ENCODE measurements at regions not wholly inside any gene's neighbourhood (a gene's known extent, or its start where the extent isn't known, plus 50 kb on each side); places are given as distances from the start of the nearest gene placed in this dataset.

DNA sequence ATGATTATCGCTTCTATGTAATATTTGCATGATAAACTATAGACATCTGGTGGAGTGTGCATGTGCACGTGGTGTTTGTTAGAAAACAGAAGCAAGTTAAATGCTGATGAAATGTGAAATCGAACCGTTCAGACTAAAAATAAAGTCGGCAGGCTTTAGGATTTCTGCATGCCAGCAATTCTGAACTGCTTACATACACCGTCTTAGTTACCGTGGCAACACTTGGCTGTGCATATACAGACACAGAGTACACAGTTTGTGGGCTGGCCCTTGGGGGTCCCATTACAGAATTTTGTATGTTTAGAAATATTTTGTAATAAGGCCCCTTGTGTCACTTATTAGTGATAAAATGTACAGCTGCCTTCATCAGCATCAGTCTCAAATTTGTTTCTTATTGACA is 605.5 kb downstream of the RBFOX1 start:
- Histone ChIP-seq H3K4me1 (ENCODE audit: control insufficient read depth in 2 of 2, insufficient read depth in 2 of 2, low read length in 2 of 2) (no peaks in the 10 kb centered on the region), H3K9me3 (ENCODE audit: control insufficient read depth in 2 of 2, low read length in 2 of 2) (no peaks in the 10 kb centered on the region), H3K27me3 (ENCODE audit: control insufficient read depth in 2 of 2, insufficient read depth in 2 of 2, low read length in 2 of 2) (no peaks in the 10 kb centered on the region), H3K4me3 (ENCODE audit: low read length in 2 of 2) (no peak overlapping the region), H3K36me3 (ENCODE audit: control insufficient read depth in 2 of 2, insufficient read depth in 2 of 2, low read length in 2 of 2) (no peaks in the 10 kb centered on the region), H3K27ac (ENCODE audit: low read depth in 2 of 2, low read length in 2 of 2) (no peak overlapping the region), H3K9ac (ENCODE audit: low read depth in 1 of 2, low read length in 2 of 2) (no peak overlapping the region)

- no peaks in the 10 kb centered on the region for H3K9me3 ChIP-seq (ENCODE audit: control insufficient read depth in 2 of 2, low read length in 2 of 2)
- H3K27ac ChIP-seq (ENCODE audit: low read depth in 2 of 2, low read length in 2 of 2), result no peak overlapping the region
- H3K4me3 ChIP-seq (ENCODE audit: low read length in 2 of 2), result no peak overlapping the region
- H3K9ac ChIP-seq (ENCODE audit: low read depth in 1 of 2, low read length in 2 of 2), result no peak overlapping the region
- H3K36me3 ChIP-seq (ENCODE audit: control insufficient read depth in 2 of 2, insufficient read depth in 2 of 2, low read length in 2 of 2), result no peaks in the 10 kb centered on the region
- no peaks in the 10 kb centered on the region for H3K27me3 ChIP-seq (ENCODE audit: control insufficient read depth in 2 of 2, insufficient read depth in 2 of 2, low read length in 2 of 2)
- H3K4me1 ChIP-seq (ENCODE audit: control insufficient read depth in 2 of 2, insufficient read depth in 2 of 2, low read length in 2 of 2), result no peaks in the 10 kb centered on the region
These were observed 588.7 kb downstream of the RBFOX1 start for GRCh38 chr16:7921345-7921744.

- Histone ChIP-seq H3K4me3 (ENCODE audit: low read length in 2 of 2) (no peak overlapping the region), H3K27me3 (ENCODE audit: control insufficient read depth in 2 of 2, insufficient read depth in 2 of 2, low read length in 2 of 2) (no peaks in the 10 kb centered on the region), H3K9me3 (ENCODE audit: control insufficient read depth in 2 of 2, low read length in 2 of 2) (no peaks in the 10 kb centered on the region), H3K4me1 (ENCODE audit: control insufficient read depth in 2 of 2, insufficient read depth in 2 of 2, low read length in 2 of 2) (no peaks in the 10 kb centered on the region), H3K27ac (ENCODE audit: low read depth in 2 of 2, low read length in 2 of 2) (no peak overlapping the region), H3K9ac (ENCODE audit: low read depth in 1 of 2, low read length in 2 of 2) (no peak overlapping the region), H3K36me3 (ENCODE audit: control insufficient read depth in 2 of 2, insufficient read depth in 2 of 2, low read length in 2 of 2) (no peaks in the 10 kb centered on the region)
These were observed 587.1 kb downstream of the RBFOX1 start for GRCh38 chr16:7919782-7920181.

GRCh38 chr16:7914748-7915147 is 582.1 kb downstream of the RBFOX1 start:
- no peak overlapping the region for H3K9ac ChIP-seq (ENCODE audit: low read depth in 1 of 2, low read length in 2 of 2)
- no peak overlapping the region for H3K4me3 ChIP-seq (ENCODE audit: low read length in 2 of 2)
- no peaks in the 10 kb centered on the region for H3K9me3 ChIP-seq (ENCODE audit: control insufficient read depth in 2 of 2, low read length in 2 of 2)
- no peaks in the 10 kb centered on the region for H3K36me3 ChIP-seq (ENCODE audit: control insufficient read depth in 2 of 2, insufficient read depth in 2 of 2, low read length in 2 of 2)
- H3K4me1 ChIP-seq (ENCODE audit: control insufficient read depth in 2 of 2, insufficient read depth in 2 of 2, low read length in 2 of 2), result no peaks in the 10 kb centered on the region
- H3K27ac ChIP-seq (ENCODE audit: low read depth in 2 of 2, low read length in 2 of 2), result no peak overlapping the region
- no peaks in the 10 kb centered on the region for H3K27me3 ChIP-seq (ENCODE audit: control insufficient read depth in 2 of 2, insufficient read depth in 2 of 2, low read length in 2 of 2)

DNA sequence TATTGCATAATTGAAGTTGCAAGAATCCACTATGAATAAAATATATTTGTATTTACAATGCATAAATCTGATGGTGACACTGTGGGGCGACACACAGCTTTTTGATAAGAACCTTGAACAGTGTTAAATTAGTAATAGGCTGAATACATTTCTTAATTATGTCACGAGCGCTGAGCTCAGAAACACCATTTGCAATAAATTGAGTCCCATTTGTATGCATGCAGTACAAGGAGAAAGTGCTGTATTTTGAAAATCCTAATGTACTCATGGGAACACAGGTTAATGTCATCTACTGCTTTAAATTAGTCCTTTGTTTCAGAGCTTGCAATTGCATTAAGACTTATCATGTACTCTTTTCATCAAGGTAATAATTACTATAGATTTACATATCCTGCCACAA is 579.5 kb downstream of the RBFOX1 start:
- Histone ChIP-seq H3K36me3 (ENCODE audit: control insufficient read depth in 2 of 2, insufficient read depth in 2 of 2, low read length in 2 of 2) (no peaks in the 10 kb centered on the region), H3K9me3 (ENCODE audit: control insufficient read depth in 2 of 2, low read length in 2 of 2) (no peaks in the 10 kb centered on the region), H3K4me3 (ENCODE audit: low read length in 2 of 2) (no peak overlapping the region), H3K9ac (ENCODE audit: low read depth in 1 of 2, low read length in 2 of 2) (no peak overlapping the region), H3K27ac (ENCODE audit: low read depth in 2 of 2, low read length in 2 of 2) (no peak overlapping the region), H3K27me3 (ENCODE audit: control insufficient read depth in 2 of 2, insufficient read depth in 2 of 2, low read length in 2 of 2) (no peaks in the 10 kb centered on the region), H3K4me1 (ENCODE audit: control insufficient read depth in 2 of 2, insufficient read depth in 2 of 2, low read length in 2 of 2) (no peaks in the 10 kb centered on the region)

DNA sequence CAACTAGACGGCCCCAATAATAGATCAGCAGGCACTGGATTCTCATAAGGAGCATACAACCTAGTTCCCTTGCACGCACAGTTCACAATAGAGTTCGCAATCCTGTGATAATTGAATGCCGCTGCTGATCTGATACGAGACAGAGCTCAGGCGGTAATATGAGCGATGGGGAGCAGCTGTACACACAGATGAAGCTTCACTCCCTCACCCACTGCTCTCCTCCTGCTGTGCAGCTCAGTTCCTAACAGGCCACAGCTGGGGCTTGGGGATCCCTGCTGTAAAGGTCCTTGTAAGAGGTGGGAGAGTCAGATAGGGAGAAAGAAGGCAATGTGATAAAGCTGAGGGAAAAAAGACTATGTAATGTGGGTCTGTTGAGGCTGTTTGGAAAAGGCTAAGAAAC is 577.5 kb downstream of the RBFOX1 start:
- Histone ChIP-seq H3K9me3 (ENCODE audit: control insufficient read depth in 2 of 2, low read length in 2 of 2) (peaks cover 0 to 2% of the 10 kb centered on the region in 2 donors), H3K9ac (ENCODE audit: low read depth in 1 of 2, low read length in 2 of 2) (no peak overlapping the region), H3K4me3 (ENCODE audit: low read length in 2 of 2) (no peak overlapping the region), H3K4me1 (ENCODE audit: control insufficient read depth in 2 of 2, insufficient read depth in 2 of 2, low read length in 2 of 2) (no peaks in the 10 kb centered on the region), H3K27me3 (ENCODE audit: control insufficient read depth in 2 of 2, insufficient read depth in 2 of 2, low read length in 2 of 2) (no peaks in the 10 kb centered on the region), H3K36me3 (ENCODE audit: control insufficient read depth in 2 of 2, insufficient read depth in 2 of 2, low read length in 2 of 2) (no peaks in the 10 kb centered on the region), H3K27ac (ENCODE audit: low read depth in 2 of 2, low read length in 2 of 2) (no peak overlapping the region)

GRCh38 chr16:7888411-7888810 is 555.8 kb downstream of the RBFOX1 start:
- H3K9me3 ChIP-seq (ENCODE audit: control insufficient read depth in 2 of 2, low read length in 2 of 2), result no peaks in the 10 kb centered on the region
- no peaks in the 10 kb centered on the region for H3K36me3 ChIP-seq (ENCODE audit: control insufficient read depth in 2 of 2, insufficient read depth in 2 of 2, low read length in 2 of 2)
- no peak overlapping the region for H3K9ac ChIP-seq (ENCODE audit: low read depth in 1 of 2, low read length in 2 of 2)
- no peak overlapping the region for H3K27ac ChIP-seq (ENCODE audit: low read depth in 2 of 2, low read length in 2 of 2)
- no peaks in the 10 kb centered on the region for H3K27me3 ChIP-seq (ENCODE audit: control insufficient read depth in 2 of 2, insufficient read depth in 2 of 2, low read length in 2 of 2)
- H3K4me3 ChIP-seq (ENCODE audit: low read length in 2 of 2), result no peak overlapping the region
- H3K4me1 ChIP-seq (ENCODE audit: control insufficient read depth in 2 of 2, insufficient read depth in 2 of 2, low read length in 2 of 2), result no peaks in the 10 kb centered on the region

- no peak overlapping the region for H3K4me3 ChIP-seq (ENCODE audit: low read length in 2 of 2)
- H3K9ac ChIP-seq (ENCODE audit: low read depth in 1 of 2, low read length in 2 of 2), result no peak overlapping the region
- H3K27me3 ChIP-seq (ENCODE audit: control insufficient read depth in 2 of 2, insufficient read depth in 2 of 2, low read length in 2 of 2), result no peaks in the 10 kb centered on the region
- no peak overlapping the region for H3K27ac ChIP-seq (ENCODE audit: low read depth in 2 of 2, low read length in 2 of 2)
- no peaks in the 10 kb centered on the region for H3K9me3 ChIP-seq (ENCODE audit: control insufficient read depth in 2 of 2, low read length in 2 of 2)
- no peaks in the 10 kb centered on the region for H3K36me3 ChIP-seq (ENCODE audit: control insufficient read depth in 2 of 2, insufficient read depth in 2 of 2, low read length in 2 of 2)
- H3K4me1 ChIP-seq (ENCODE audit: control insufficient read depth in 2 of 2, insufficient read depth in 2 of 2, low read length in 2 of 2), result no peaks in the 10 kb centered on the region
These were observed 554.7 kb downstream of the RBFOX1 start for GRCh38 chr16:7887316-7887715.

GRCh38 chr16:7871979-7872378 is 539.3 kb downstream of the RBFOX1 start:
- no peaks in the 10 kb centered on the region for H3K4me1 ChIP-seq (ENCODE audit: control insufficient read depth in 2 of 2, insufficient read depth in 2 of 2, low read length in 2 of 2)

GRCh38 chr16:7871371-7871770 is 538.7 kb downstream of the RBFOX1 start:
- H3K27me3 ChIP-seq (ENCODE audit: control insufficient read depth in 2 of 2, insufficient read depth in 2 of 2, low read length in 2 of 2), result no peaks in the 10 kb centered on the region
- H3K9me3 ChIP-seq (ENCODE audit: control insufficient read depth in 2 of 2, low read length in 2 of 2), result no peaks in the 10 kb centered on the region
- no peak overlapping the region for H3K9ac ChIP-seq (ENCODE audit: low read depth in 1 of 2, low read length in 2 of 2)
- no peaks in the 10 kb centered on the region for H3K36me3 ChIP-seq (ENCODE audit: control insufficient read depth in 2 of 2, insufficient read depth in 2 of 2, low read length in 2 of 2)
- no peaks in the 10 kb centered on the region for H3K4me1 ChIP-seq (ENCODE audit: control insufficient read depth in 2 of 2, insufficient read depth in 2 of 2, low read length in 2 of 2)
- H3K4me3 ChIP-seq (ENCODE audit: low read length in 2 of 2), result no peak overlapping the region
- H3K27ac ChIP-seq (ENCODE audit: low read depth in 2 of 2, low read length in 2 of 2), result no peak overlapping the region

More at GRCh38 chr16:7871979-7872378, 539.3 kb downstream of the RBFOX1 start:
- no peaks in the 10 kb centered on the region for H3K36me3 ChIP-seq (ENCODE audit: control insufficient read depth in 2 of 2, insufficient read depth in 2 of 2, low read length in 2 of 2)
- no peak overlapping the region for H3K9ac ChIP-seq (ENCODE audit: low read depth in 1 of 2, low read length in 2 of 2)
- no peaks in the 10 kb centered on the region for H3K9me3 ChIP-seq (ENCODE audit: control insufficient read depth in 2 of 2, low read length in 2 of 2)
- no peak overlapping the region for H3K27ac ChIP-seq (ENCODE audit: low read depth in 2 of 2, low read length in 2 of 2)
- no peak overlapping the region for H3K4me3 ChIP-seq (ENCODE audit: low read length in 2 of 2)
- H3K27me3 ChIP-seq (ENCODE audit: control insufficient read depth in 2 of 2, insufficient read depth in 2 of 2, low read length in 2 of 2), result no peaks in the 10 kb centered on the region

DNA sequence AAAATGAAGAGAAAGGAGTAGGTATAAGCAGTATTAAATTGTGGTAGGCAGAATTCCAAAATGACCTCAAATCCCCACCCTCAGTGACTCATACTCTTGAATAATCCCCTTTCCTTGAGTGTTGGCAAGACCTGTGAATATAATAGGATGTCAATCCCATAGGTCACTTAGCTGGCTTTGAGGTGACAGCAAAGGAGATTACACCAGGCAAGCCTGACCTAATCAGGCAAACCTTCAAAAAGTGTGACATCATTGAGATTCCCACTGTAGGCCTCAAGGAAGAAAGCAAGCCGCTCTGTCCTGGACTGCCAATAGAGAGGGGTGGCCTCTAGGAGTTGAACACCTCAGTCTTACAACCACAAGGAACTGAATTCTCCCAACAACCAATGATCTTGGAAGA is 535.2 kb downstream of the RBFOX1 start:
- Histone ChIP-seq H3K9me3 (ENCODE audit: control insufficient read depth in 2 of 2, low read length in 2 of 2) (no peaks in the 10 kb centered on the region), H3K4me3 (ENCODE audit: low read length in 2 of 2) (no peak overlapping the region), H3K9ac (ENCODE audit: low read depth in 1 of 2, low read length in 2 of 2) (no peak overlapping the region), H3K4me1 (ENCODE audit: control insufficient read depth in 2 of 2, insufficient read depth in 2 of 2, low read length in 2 of 2) (no peaks in the 10 kb centered on the region), H3K27me3 (ENCODE audit: control insufficient read depth in 2 of 2, insufficient read depth in 2 of 2, low read length in 2 of 2) (no peaks in the 10 kb centered on the region), H3K36me3 (ENCODE audit: control insufficient read depth in 2 of 2, insufficient read depth in 2 of 2, low read length in 2 of 2) (no peaks in the 10 kb centered on the region), H3K27ac (ENCODE audit: low read depth in 2 of 2, low read length in 2 of 2) (no peak overlapping the region)
